Esophagus muscularis mucosa (tissue), 3 donors: ENCODE measurements at regions not wholly inside any gene's neighbourhood (a gene's known extent, or its start where the extent isn't known, plus 50 kb on each side); places are given as distances from the start of the nearest gene placed in this dataset.

Experiments used
- POLR2A ChIP-seq: fragments of 450-650 bp; IDR thresholded peaks from one replicate; pipeline ENCODE4 v1.6.1; 2017; ENCODE audit warnings: antibody characterized with exemption, moderate library complexity, mild to moderate bottlenecking, low read depth
- POLR2AphosphoS5 ChIP-seq, 2 donors: sonication (generic); formaldehyde crosslinking; IDR thresholded peaks; one replicate each; pipeline ENCODE4 v1.6.1; 2017; ENCODE audit warnings: antibody characterized with exemption in 2 of 2
- TF ChIP-seq, protein P1 (sequence below), 3 experiments: fragments of 200-600 bp in 2 of 3; fragments of 450-650 bp in 1 of 3; sonication (generic) in 2 of 3; IDR thresholded peaks; one replicate each; pipeline ENCODE4 v1.5.1; 2017 to 2019; ENCODE audit warnings: antibody characterized with exemption in 3 of 3, mild to moderate bottlenecking in 2 of 3, moderate library complexity in 1 of 3

DNA sequence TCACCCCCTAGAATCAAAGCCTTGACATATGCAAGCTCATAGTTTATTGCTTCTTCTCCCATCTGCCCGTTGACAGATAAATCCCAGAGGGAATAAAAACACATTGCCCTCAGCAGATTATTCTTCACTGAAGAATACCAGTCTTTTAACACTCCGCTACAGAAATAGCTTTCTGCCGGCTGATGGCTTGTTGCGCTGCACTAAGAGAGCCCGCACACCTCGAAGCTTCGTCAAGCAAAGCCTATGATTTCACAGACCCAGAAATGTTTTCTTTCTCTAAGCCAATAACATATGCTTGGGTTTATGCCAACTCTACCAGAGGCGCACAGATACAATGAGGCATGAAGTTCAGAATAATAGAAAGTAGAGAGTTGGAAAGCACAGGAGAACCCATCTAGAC, 208.9 kb upstream of the FOXQ1 start:
- TF ChIP-seq POLR2AphosphoS5 (IDR thresholded peaks at IDR 0.05) (no peak), POLR2A (no peak)
- TF ChIP-seq, protein P1, sequence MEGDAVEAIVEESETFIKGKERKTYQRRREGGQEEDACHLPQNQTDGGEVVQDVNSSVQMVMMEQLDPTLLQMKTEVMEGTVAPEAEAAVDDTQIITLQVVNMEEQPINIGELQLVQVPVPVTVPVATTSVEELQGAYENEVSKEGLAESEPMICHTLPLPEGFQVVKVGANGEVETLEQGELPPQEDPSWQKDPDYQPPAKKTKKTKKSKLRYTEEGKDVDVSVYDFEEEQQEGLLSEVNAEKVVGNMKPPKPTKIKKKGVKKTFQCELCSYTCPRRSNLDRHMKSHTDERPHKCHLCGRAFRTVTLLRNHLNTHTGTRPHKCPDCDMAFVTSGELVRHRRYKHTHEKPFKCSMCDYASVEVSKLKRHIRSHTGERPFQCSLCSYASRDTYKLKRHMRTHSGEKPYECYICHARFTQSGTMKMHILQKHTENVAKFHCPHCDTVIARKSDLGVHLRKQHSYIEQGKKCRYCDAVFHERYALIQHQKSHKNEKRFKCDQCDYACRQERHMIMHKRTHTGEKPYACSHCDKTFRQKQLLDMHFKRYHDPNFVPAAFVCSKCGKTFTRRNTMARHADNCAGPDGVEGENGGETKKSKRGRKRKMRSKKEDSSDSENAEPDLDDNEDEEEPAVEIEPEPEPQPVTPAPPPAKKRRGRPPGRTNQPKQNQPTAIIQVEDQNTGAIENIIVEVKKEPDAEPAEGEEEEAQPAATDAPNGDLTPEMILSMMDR (IDR thresholded peaks at IDR 0.05) = no peak
